K562 (cell line): ENCODE measurements at regions not wholly inside any gene's neighbourhood (a gene's known extent, or its start where the extent isn't known, plus 50 kb on each side); places are given as distances from the start of the nearest gene placed in this dataset.

Source experiments
- KLF6 ChIP-seq: fragments of 250-450 bp; sonication (Bioruptor Pico); IDR thresholded peaks from 2 replicates; pipeline ENCODE4 v1.4.0; 2020; ENCODE audit warnings: mild to moderate bottlenecking, moderate library complexity, borderline replicate concordance
- SOX6 ChIP-seq: fragments of 450-650 bp; IDR thresholded peaks from 2 replicates; pipeline ENCODE4 v1.6.1; 2014; ENCODE audit warnings: mild to moderate bottlenecking
- TF ChIP-seq, protein P1 (sequence below): fragments of 250-450 bp; sonication (Bioruptor Pico); IDR thresholded peaks from 2 replicates; pipeline ENCODE4 v1.9.0; 2021; ENCODE audit warnings: mild to moderate bottlenecking, inconsistent platforms
- TF ChIP-seq, protein P2 (sequence below), 2 experiments: fragments of 450-650 bp; IDR thresholded peaks; 2 replicates each; pipeline ENCODE4 v1.6.1; 2018; ENCODE audit warnings: mild to moderate bottlenecking in 2 of 2, low read depth in 1 of 2; ENCODE audit not compliant: partially characterized antibody in 2 of 2

DNA sequence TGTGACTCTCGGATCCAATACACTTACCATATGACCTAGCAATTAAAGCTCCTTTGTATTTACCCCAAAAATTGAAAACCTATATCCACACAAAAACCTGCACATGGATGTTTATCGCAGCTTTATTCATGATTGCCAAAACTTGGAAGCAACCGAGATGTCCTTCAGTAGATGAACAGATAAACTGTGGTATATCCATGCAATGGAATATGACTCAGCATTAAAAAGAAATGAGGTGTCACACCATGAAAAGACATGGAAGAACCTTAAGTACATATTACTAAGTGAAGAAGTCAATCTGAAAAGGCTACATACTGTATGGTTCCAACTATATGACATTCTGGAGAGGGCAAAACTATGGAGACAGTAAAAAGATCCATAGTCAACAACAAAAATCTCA, 82.0 kb upstream of the PHF24 start (continued):
- TF ChIP-seq, protein P1, sequence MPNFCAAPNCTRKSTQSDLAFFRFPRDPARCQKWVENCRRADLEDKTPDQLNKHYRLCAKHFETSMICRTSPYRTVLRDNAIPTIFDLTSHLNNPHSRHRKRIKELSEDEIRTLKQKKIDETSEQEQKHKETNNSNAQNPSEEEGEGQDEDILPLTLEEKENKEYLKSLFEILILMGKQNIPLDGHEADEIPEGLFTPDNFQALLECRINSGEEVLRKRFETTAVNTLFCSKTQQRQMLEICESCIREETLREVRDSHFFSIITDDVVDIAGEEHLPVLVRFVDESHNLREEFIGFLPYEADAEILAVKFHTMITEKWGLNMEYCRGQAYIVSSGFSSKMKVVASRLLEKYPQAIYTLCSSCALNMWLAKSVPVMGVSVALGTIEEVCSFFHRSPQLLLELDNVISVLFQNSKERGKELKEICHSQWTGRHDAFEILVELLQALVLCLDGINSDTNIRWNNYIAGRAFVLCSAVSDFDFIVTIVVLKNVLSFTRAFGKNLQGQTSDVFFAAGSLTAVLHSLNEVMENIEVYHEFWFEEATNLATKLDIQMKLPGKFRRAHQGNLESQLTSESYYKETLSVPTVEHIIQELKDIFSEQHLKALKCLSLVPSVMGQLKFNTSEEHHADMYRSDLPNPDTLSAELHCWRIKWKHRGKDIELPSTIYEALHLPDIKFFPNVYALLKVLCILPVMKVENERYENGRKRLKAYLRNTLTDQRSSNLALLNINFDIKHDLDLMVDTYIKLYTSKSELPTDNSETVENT (CRISPR knock-in tag), result no peak
- TF ChIP-seq SOX6 (no peak), KLF6 (CRISPR knock-in tag) (no peak)
- TF ChIP-seq, protein P2, sequence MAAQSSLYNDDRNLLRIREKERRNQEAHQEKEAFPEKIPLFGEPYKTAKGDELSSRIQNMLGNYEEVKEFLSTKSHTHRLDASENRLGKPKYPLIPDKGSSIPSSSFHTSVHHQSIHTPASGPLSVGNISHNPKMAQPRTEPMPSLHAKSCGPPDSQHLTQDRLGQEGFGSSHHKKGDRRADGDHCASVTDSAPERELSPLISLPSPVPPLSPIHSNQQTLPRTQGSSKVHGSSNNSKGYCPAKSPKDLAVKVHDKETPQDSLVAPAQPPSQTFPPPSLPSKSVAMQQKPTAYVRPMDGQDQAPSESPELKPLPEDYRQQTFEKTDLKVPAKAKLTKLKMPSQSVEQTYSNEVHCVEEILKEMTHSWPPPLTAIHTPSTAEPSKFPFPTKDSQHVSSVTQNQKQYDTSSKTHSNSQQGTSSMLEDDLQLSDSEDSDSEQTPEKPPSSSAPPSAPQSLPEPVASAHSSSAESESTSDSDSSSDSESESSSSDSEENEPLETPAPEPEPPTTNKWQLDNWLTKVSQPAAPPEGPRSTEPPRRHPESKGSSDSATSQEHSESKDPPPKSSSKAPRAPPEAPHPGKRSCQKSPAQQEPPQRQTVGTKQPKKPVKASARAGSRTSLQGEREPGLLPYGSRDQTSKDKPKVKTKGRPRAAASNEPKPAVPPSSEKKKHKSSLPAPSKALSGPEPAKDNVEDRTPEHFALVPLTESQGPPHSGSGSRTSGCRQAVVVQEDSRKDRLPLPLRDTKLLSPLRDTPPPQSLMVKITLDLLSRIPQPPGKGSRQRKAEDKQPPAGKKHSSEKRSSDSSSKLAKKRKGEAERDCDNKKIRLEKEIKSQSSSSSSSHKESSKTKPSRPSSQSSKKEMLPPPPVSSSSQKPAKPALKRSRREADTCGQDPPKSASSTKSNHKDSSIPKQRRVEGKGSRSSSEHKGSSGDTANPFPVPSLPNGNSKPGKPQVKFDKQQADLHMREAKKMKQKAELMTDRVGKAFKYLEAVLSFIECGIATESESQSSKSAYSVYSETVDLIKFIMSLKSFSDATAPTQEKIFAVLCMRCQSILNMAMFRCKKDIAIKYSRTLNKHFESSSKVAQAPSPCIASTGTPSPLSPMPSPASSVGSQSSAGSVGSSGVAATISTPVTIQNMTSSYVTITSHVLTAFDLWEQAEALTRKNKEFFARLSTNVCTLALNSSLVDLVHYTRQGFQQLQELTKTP (IDR thresholded peaks at IDR 0.05; ENCODE audit: low read depth in 1 of 2, partially characterized antibody in 2 of 2), result no peak
